ENCODE measurements at regions not wholly inside any gene's neighbourhood (a gene's known extent, or its start where the extent isn't known, plus 50 kb on each side); places are given as distances from the start of the nearest gene placed in this dataset.
"Not testable (repeated sequence)": the region's sequence is repeated elsewhere in the genome, so short reads cannot be mapped to it uniquely, and the experiment has no call there.

- no peak for DNase-seq
Measured at GRCh38 chr18:70732188-70732587, 443.3 kb downstream of the SOCS6 start.

DNA sequence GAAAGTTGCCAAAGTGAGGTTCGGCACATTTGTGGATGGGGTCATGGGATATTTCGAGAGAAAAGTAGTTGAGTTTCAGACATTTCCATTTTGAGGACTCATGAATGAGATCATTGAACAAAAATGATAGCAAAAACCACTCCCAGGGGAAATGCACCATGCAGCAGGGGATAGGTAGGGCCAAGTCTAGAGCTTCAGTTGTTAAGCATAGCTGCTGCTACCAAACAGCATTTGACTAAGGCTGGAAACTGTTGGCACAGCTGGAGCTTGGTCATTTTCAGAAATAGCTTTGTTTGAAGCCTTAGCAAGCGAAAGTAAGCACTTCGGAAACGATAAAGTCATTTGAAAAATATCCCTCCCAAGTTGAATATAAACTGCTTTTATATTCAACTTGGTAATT, 431.8 kb downstream of the SOCS6 start:
- DNase-seq = no peak

DNA sequence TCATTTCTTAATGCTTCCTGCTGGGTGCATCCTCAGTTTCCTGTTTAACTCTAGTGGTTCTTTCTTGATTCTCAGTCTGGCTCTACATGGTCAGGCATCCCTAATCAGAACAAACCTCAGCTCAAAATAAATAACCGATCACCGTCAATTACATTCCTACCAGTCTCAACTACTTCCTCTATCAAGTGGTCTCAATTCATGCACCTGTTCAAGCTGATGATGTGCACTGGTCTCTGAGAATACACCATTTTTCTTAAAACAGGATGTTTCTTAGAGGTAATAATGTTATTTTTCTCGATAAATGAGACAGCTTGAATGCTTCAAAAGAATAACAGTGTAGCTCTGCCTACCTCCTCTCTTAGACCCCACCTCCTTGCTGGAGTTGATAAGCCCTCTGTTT, 420.9 kb downstream of the SOCS6 start:
- DNase-seq = no peak

GRCh38 chr18:70709144-70709543, 420.3 kb downstream of the SOCS6 start:
- DNase-seq = no peak

- DNase-seq = no peak
Measured at GRCh38 chr18:70705831-70706416, 417.1 kb downstream of the SOCS6 start.

- DNase-seq = no peak
Measured at GRCh38 chr18:70700496-70700895, 411.7 kb downstream of the SOCS6 start.

GRCh38 chr18:70698574-70698973, 409.7 kb downstream of the SOCS6 start:
- no peak for DNase-seq

DNA sequence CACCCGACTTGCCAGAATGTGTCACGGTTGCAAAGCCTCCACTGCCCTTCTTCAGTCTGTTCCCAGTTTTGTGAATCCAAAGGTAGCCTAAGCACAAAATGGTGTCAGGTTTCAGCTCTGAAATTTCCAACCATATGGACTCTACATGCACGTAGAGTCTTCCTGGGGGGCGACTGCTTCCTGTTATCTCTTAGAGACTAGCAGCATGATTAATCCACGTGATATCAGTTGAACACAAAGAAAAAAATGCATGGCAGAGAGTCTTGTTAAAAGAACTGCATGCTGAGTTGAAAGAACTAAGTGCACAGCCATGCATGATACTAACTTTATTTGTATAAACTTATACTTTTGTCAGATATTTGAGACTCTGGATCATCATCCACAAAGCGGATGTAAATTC, 404.4 kb downstream of the SOCS6 start:
- no peak for DNase-seq

- DNase-seq = not testable (repeated sequence)
Measured at GRCh38 chr18:70689765-70690164, 400.9 kb downstream of the SOCS6 start.

DNA sequence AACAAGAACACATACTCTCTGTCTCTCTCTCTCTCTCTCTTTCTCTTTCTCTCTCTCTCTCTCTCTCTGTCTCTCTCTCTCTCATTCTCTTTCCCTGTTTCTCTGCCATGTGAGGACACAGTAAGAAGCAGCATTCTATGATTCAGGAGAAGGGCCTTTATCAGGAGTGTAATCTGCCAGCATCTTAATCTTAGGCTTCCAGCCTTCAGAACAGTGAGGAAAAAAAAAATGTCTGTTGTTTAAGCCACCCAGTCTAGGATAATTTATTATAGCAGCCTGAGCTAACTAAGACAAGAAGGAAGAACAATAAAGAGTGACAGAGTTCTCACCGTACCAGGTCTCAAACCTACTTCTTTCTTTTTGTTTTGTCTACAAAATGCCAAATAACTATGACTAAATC, 399.4 kb downstream of the SOCS6 start:
- DNase-seq = no peak

DNA sequence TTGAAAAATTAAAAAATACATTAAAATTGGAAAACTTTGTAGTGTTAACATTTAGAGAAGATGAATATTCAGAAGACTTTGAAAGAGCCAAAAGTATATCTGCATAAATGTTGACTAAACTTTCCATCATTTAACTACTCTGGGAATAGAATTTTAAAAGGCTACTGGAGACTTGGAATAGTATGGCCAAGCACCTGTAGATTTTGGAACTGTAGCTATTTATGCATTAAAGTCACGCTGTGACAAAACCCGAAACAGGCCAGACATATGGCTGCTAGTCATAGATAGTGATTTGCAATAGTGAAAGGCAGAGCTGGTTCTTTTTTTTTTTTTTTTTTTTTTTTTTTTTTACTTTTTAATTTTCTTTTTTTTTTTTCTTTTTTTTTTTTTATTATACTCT, 396.0 kb downstream of the SOCS6 start:
- no peak for DNase-seq

DNA sequence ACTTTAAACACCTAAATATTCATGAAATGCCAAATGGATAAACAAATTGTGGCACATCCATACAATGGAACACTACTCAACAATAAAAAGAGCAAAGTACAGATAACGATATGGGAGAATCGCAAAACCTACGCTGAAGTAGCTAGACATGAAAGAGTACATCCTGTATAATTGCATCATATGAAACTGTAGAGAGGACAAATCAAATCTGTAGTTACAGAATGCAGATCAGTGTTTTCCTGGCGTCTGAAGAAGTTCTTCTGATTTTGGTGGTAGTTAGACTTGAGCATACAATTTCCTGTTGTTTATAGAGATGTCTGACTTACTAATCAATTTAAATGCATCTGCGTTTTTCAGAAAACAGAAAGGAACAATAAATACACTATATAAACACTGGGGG, 394.4 kb downstream of the SOCS6 start:
- DNase-seq = no peak

DNA sequence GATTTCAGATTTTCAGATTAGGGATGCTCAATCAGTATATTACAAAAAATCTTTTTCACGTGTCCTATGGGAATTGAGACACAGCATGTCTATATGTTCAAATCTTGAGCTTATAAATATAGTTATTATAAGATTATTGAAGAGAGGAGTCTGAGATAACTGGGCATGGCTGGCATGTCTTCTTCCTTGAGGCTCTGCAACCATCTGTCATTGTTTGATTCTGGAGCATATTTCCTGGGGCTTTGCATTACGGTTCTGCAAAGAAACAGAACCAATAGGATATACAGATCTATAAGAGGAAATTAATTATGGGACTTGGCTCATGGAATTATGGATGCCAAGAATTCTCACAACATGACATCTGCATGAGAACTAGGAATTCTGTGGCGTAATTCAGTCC, 386.1 kb downstream of the SOCS6 start:
- no peak for DNase-seq

- DNase-seq = no peak
Measured at GRCh38 chr18:70673831-70674230, 385.0 kb downstream of the SOCS6 start.

DNA sequence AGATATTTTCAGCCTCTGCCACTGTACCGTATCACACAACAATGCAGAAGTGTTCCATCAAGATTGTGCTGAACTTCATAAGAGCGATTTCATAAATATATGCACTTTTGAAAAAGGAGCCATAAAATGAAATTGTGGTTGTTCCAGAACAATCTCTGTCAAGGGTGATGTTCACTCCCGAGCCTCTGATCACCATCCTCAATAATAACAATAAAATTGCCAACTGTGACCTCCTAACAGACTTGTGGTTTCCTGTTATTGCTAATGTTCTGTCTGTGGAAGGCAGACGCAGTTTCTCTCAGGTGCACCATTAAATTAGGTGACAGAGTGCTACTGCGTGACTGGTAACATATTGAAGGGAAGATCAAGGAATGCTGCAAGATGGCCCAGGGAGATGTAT, 383.7 kb downstream of the SOCS6 start:
- DNase-seq = no peak

DNA sequence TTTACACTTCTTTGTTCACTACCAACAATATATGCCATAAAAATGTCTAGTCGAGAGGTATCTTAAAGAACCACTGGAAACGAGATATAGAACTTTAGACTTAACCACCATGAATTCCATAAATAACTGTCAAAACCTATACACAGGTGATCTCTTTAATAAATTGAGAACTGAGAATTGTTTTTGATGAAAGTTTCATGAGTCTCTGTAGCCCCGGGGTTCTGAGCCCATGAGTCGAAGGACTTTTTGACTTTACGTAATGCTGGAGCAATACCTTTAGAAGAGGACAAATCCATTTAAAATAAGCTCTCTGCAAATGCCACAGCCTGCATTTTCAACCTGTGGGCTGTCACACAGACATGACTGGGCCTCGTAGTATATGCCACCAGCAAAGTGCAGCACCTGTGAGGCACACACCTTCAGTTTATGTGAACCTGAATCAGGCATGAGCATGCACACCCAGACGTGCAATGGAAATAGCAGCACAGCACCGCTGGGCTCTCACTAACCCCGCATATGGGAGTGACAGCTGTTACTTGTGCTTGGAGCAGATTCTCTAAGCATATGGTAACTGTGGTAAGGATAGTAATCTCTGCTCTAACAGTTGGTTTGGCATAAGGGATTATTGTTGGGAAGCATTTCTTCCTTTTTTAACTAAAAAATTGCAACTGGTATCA, 383.2 kb downstream of the SOCS6 start:
- peak in 1 of 2 experiments; percentile 14 for DNase-seq

- DNase-seq = no peak
Measured at GRCh38 chr18:70666936-70667335, 378.1 kb downstream of the SOCS6 start.

GRCh38 chr18:70663141-70663540, 374.3 kb downstream of the SOCS6 start:
- DNase-seq = no peak

GRCh38 chr18:70662588-70662987, 373.7 kb downstream of the SOCS6 start:
- no peak for DNase-seq

DNA sequence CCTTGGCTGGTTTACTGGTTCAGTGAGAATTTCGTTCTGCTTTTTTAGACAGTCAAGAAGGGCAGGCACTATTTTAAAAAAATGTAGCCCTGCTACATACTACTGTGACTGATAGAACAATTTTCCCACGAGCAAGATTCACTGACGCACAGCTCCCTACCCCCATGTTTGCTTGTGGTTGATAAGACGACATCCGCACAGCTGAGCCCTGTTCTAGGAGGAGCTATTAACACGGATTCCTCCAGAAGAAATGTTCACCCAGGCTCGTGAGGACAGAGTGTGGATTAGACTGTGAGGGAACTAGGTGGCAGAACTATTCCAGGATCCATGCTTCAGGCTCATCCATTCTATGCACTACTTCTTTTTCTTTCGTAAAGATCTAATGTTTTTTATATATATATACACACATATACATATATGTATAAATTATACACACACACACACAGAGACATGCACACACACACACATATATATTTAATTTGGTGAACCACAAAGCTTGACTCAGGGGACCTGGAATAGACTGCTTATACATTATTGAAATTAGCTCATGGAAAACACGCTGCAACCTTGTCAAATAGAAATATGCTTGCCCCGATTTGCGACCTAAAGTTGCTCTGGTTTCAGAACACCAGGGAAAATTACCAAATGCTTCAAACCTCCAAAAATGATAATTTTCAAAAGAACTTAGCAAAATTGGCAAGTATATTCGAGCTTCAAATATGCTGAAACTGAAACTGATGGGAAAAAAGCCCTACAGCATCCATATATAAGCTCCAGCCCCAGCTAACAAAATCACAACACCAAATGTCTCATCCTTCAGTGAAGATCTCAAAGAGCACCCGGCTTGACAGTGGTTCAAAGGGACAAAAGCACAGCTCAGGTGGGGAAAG, 370.4 kb downstream of the SOCS6 start:
- DNase-seq = peak; percentile 25 to 30

DNA sequence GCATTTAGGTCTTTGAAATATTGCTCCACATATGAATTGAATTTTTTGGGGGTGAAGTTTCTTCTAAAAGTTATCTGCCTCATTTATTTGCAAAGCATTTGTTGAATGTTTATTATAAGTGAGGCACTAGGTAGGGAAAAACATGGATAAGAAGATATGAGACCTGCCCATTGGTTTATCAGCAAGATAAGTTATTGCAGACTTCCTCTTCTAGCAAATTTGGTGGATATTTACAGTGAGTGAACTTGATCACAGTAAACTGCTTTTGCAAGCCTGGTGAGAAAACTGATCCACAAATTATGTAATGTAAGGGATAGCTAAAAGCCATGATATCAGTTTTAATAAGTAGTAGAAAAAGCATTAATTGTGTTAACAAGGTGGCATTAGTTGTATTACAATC, 364.8 kb downstream of the SOCS6 start:
- no peak for DNase-seq

DNA sequence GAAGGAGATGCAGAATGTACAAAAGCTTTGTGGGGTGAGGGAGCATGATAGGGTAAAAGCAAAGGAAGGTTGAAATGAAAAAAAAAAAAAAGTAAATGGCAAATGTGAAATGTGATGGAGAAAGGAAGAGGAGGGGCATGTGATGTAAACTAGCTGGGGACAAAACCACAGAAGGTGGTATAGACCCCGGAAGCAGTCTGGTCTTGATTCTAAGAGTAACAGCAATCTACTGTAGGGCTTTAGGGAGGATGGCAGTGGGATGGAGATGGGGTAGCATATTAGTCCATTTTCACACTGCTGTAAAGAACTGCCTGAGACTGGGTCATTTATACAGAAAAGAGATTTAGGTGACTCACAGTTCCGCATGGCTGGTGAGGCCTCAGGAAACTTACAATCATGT, 362.0 kb downstream of the SOCS6 start:
- no peak for DNase-seq

- DNase-seq = no peak
Measured at GRCh38 chr18:70649683-70650082, 360.8 kb downstream of the SOCS6 start.

GRCh38 chr18:70645971-70646370, 357.1 kb downstream of the SOCS6 start:
- no peak for DNase-seq
